HG03439 (cell line): ENCODE measurements at regions not wholly inside any gene's neighbourhood (a gene's known extent, or its start where the extent isn't known, plus 50 kb on each side); places are given as distances from the start of the nearest gene placed in this dataset.
"Not testable (repeated sequence)": the region's sequence is repeated elsewhere in the genome, so short reads cannot be mapped to it uniquely, and the experiment has no call there.

Source experiments
- ATAC-seq: cut with Tn5 transposase; IDR thresholded peaks from one replicate; pipeline ENCODE4 v1.9.1; 2021; ENCODE audit warnings: mild to moderate bottlenecking, moderate library complexity; ENCODE audit not compliant: unreplicated experiment

DNA sequence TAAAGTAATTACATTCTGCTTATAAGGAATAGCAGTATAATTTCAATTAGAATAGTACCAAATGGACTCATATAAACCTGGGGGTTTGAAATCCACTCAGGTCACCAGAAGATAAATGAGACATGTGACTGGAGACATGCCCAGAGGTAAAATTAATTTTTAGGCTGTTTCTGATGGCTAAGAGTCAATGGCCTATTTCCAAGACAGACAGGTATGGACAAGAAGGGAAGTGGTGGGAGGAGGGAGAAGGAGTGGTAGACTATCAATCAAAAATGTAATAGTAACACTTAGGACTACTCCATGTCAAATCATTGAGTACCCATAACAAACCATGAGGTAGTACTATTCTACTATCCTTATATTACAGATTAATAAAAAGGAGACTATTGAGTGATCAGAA, 544.0 kb downstream of the GALC start:
- no peak for ATAC-seq

DNA sequence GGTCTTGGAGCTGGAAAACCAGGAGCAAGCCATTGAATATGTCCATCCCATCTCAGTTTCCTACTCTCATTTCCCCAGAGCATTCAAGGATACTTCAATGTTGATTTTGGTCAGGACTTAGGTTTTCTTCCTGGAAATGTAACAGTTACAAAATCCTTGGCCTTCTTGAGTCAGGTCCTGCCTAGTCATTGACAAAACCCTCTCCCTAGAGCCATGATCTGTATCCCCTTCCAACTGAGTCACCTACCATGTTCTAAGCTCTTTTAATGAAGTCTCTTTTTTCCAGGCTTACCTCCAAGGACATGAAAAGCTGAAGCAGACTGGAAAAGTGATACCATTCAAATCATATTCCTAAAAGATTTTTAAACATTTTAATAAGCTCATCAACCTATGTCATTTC, 549.2 kb downstream of the GALC start:
- no peak for ATAC-seq

DNA sequence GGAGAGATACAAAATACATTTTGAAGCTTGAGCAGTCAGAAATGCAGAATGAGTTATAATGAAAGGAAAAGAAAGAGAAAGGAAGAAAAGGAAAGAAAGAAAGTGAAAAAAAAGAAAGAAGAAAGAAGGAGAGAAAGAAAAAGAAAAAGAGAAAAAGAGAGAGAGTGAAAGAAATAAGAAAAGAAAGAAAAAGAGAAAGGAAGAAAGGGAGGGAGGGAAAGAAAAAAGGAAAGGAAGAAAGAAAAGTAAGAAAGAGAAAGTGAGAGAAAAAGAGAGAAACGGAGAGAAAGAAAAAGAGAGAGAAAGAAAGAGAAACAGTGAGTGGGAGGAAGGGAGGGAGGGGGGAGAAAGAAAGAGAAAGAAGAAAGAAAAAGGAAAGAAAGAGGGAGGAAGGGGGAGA, 549.9 kb downstream of the GALC start:
- no peak for ATAC-seq

DNA sequence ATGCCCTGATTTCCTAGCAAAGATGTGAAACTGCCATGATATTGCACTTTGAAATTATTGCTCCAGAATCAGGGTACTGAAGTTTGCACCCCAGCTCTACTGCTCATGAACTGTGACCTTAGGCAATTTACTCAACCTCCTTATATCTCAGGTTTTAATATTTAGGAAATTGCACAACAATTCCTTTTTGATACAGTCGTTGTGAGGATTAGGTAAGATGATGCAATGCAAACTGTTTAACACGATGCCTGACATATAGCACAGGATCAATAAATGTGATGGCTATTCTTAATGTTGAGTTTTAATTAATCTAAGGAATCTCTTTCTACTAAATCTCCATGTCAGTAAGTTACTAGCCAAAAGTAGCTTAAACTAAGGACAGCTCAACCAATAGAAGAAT, 555.8 kb downstream of the GALC start:
- no peak for ATAC-seq

DNA sequence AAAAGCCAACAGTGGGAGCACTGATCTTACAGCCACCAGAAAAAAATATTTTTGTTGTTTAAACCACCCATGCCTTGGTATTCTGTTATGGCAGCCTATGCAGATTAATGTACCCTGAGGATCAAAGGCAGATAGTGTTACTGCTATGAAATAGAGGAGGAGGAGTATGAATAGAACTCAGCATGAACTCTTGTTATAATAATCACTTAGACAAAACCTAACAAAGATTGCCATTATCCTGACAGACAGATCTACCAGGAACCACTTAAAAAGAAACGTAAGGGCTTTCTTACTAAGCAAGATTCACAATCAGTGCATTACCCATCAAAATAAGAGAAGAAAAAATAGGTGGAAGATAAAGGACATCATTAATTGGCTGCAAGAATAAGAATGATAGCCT, 558.3 kb downstream of the GALC start:
- ATAC-seq = no peak

DNA sequence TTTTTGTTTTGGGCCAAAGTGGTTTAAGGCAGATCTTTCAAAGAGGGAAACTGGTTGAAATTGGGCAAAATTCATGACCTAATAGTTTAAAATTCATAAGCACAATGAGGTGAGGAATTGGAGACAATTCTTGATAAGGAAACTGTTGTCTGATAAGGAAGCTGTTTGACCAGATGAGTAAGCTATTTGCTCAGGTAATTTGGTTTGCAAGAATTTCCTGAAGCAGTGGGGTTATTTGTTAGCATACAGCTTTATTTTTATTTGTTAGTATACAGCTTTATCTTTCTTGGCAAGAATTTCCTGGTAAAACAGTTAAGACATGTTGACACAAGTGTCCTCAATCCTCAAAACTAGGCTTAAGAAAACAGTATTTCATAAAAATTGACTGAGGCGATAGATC, 559.0 kb downstream of the GALC start:
- ATAC-seq = no peak

DNA sequence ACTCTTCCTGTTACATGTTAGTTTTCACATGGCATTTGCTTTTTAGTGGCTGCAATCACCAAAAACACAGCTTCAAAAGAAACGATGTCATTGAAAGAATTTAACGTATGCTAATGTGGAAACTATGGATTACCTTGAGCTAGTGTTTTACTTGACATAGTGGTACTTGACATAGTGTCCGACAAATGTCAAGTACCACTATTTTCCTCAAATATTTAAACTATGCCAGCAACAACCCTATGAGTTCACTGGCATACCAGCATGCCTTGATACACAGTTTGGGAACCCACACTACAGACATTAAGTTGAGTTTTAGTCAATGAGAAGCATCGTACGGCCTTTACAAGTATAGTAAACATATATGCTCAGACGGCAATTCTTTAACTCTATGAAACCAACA, 560.3 kb downstream of the GALC start:
- ATAC-seq = no peak

DNA sequence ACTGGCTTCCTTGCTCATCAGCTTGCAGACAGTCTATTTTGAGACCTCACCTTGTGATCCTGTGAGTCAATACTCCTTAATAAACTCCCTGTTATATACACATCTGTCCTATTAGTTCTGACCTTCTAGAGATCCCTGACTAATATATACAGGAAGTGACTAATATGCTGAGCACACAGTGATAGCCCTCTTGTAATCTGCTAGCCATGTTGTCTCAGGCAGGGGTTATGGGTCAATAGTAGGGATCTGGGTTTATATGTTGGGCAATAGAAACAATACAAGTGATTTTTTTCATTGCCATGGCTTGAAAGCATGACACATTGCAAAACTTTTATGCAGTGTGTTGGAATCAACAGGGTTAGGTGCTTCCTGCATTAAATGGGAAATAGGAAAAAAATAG, 562.2 kb downstream of the GALC start:
- no peak for ATAC-seq

DNA sequence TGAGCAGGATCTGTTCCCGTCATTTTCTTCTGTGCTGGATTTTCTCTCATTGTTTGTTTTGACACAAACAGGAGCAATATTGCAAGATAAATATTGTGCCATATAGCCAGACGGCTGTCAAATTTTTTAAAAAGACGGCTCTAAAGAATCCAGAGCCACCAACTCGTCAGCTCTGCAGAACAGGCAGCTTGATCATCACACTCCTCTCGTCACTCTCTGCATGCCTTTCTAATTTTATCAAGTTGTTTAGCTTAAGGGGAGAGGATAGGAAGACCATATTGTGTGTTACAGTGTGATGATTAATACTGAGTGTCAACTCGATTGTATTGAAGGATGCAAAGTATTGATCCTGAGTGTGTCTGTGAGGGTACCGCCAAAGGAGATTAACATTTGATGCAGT, 562.8 kb downstream of the GALC start:
- ATAC-seq = no peak

DNA sequence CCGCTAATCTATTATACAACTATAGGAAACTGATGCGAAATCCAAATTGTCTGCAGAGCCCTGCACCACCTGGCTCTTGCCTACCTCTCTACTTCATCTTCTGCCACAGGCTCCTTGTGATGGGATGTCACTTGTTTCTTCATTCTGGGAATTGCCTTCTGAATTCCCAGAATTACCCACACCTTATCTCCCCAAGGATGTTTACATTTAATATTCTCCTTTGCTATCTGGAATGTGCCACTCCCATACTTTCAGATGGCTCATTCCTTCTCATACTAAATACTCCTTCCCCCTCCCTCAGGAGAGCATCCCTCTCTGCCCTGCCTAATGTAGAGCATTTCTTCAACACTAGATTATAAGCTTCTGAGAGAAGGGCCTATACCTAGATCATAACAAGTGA, 573.1 kb downstream of the GALC start:
- ATAC-seq = no peak

DNA sequence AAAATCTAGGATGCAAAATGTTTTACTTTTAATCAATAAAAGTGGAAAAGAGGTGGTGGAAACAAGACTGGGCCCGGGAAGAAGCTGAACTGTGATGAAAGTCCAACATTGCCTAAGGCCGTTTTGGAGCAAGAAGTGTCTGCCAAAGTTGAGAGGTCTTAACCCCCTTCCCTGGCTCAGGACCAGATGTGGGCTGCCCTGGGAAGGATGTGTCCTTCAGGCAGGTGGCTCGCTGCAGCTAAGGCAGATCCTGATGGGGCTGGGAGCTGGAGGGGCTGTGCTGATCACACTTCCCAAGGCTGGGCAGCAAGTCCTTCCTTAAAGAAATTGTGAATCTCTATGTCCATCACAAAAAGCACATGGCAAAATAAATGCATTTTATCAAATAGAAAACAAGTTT, 581.6 kb downstream of the GALC start:
- ATAC-seq = no peak

DNA sequence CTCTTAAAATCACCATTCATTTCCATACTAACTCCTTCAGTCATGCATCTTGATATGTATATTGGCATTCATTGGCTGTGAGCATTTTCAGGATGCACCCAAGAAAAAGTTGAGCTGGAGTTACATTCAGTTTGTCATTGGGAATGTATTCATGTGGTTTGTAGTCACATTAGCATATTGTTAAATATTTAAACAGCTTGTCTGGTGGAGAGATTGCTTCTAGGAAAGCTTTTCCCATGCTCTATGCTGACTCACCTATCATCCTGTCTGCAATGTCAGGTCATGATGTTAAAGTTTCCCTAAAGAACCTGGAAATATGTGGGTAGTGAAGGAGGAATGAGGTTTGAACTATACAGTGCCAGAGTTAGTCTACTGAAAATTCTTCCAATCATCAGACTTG, 583.6 kb downstream of the GALC start:
- ATAC-seq = no peak

DNA sequence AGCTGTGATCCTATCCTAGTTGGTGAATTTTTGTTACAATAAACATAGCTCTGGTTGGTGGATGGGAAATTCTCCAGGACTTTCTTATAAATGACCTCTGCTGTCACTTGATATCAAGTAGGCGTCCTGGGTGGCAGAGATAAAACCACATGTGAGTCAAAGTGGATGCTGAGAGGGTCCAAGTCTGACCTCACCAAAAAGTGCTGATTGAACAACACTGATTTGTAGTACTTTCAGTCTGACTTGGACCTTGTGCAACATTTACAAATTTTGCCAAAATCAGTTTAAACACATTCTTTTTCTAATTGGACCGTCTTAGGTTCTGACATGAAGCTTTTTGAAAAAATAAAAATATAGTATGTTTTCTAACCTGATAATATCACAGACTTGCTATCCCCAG, 585.6 kb downstream of the GALC start:
- no peak for ATAC-seq

DNA sequence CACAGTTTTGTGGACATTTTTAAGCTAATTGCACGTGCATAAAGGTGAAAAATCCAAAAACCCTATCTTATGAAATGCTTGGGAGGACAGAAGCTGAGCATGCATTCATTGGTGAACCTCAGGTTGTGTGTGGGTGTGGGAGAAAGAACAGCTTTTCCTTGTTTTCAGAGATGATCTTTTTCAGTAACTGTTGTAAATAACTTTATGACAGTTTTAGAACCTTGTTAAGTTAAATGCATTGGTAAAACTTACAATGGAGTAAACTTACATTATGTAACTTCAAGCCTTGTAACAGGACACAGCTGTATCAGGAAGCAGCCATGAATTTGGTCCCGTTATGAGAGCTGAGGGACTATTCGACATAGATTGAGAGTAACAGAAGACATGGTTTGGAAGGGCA, 587.4 kb downstream of the GALC start:
- no peak for ATAC-seq

DNA sequence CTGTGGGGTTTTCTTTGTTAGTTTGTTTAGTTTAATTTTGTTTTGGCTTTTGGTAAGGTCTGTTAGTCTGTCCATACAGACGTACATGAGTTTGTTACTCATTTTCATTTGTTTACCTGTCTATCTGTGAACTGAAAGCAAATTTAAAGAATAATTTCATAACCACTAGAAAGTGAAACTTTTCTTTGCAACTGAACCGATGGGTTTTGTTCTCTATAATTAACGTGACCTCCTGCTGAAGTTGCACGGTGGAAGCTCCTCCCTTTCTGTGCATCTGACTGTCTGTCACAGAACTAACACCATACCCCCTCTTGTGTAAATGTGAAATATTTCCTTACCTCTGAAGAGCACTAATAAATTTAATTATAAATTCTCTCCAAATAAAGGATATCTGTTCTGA, 595.5 kb downstream of the GALC start:
- no peak for ATAC-seq

DNA sequence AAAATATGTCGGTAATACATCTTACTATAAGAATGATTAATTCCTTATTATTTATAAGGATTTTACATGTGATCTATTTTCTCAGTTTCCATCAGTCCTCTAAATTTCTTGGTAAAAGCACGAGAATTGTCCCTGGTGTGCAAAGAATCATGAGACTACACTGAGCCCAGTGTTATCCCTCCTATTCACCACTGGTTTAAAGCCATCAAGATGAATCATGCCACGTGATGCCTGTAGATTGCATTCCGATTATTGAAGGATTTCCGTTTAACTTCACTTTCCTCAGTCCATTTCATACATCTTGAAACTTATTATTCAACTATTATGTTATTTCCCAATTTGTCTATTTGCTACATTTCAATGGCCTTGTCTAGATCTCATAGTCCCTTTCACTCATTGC, 601.9 kb downstream of the GALC start:
- ATAC-seq = no peak

DNA sequence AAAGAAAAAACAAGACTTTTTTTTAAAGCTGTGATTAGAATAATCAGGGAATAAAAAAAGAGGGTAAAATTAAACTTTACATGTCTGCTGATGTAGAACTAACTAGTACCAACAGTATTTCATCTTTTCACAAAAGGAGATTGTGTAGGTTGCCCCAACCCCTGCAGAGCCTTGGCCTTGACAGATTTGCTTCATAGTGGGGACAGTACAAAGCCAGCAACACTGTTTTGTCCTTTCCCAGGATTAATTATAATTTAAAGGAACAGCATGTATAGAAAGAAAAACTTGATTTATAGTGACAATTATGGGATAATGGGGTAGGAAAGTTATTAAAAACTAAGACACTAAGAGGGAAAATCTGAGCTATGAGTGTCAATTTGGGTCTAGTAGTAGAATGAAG, 604.0 kb downstream of the GALC start:
- no peak for ATAC-seq

DNA sequence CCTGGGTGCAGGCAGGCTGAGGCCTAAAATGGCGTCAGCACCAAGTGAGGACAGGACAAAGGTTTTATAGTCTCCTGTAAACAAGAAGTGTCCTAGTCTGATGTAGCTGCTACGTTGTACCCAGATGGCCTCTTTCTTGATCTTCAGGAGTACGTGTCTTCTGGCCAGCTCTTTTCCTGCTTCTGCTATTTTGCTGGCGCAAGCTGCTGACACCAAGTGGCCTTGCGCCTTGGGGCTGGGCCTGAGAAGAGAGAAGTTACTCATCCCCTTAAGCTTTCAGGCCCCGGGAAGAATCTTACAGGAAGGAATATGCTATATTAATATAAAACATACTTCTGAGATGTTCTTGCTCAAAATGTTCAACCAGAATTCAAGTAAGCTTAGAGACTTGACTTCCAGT, 605.2 kb downstream of the GALC start:
- no peak for ATAC-seq

DNA sequence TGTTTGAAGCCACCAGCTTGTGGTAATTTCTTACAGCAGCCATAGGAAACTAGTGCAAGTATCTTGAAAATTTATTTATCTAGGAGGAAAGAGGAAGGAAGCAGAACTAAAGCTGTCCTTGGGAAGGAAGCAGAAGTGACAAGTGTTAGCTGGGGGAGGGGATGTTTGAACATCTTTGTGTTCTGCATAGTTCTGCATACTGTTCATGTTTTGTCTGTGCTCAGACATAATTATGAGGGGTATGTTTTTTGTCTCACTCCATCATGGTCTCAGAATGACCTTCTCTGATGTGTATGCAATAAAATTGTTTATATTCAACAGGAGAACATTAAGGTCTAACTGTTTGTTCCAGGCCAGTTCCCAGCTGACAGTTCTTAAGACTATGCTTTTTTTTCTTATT, 606.5 kb downstream of the GALC start:
- ATAC-seq = no peak

DNA sequence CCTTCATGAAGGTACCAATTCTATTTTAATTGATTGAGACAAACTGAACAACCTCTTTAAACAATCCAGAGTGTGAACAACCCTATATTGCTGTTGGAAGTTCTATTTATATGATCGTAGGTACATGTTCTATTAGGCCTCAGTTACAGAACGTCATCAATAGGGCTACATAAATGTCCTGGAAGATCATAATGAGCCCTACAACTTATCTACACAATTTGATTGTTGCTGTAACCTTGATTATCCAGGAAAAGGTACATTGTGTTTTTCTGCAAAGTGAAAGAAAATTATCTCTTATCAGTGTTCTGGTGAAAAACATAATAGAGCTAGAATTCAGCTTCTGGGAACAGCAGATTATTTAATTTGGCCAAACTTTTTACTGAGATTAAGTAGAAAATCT, 612.9 kb downstream of the GALC start:
- ATAC-seq = no peak

DNA sequence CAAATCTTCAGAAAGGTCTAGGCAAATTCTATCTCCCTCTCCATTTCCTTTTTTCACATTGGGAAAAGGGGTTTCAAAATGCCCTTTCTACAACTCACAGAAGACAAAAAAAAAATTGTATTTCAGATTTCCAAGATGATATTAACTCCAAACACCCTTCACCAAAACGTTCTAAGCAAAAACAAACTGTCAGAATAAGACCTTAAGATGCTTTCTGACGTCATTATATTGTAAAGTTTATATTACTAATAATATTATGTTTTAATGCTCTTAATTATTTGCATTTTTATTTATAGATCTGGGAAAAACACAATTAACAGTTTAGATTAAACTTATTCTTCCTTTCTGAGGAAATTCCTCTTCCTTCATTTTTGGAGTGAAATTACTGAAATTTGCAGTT, 624.2 kb downstream of the GALC start:
- ATAC-seq = no peak

DNA sequence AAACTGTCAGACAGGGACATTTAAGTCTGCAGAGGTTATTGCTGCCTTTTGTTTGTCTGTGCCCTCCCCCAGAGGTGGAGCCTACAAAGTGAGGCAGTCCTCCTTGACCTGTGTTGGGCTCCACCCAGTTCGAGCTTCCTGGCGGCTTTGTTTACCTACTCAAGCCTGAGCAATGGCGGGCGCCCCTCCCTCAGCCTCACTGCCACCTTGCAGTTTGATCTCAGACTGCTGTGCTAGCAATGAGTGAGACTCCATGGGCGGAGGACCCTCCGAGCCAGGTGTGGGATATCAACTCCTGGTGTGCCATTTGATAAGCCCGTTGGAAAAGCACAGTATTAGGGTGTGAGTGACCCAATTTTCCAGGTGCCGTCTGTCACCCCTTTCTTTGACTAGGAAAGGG, 632.7 kb downstream of the GALC start:
- not testable (repeated sequence) for ATAC-seq

DNA sequence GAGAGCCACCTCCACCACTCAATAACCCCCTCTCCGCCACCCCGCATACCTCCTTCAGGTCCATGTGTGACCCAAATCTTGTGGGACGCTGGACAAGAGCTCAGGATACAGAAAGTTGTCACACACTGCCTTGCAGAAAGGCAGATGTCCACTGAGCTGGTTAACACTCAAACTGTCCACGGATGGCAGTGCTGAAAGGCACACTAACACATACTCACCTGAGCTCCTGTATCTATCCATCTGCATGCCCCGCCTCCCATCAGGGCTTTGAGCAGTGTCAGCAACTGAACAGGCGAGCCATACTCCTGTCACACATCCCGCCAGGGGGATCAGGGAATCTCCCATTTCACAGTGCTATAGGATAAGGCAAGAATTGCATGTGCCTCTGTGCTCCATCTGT, 642.0 kb downstream of the GALC start:
- ATAC-seq = no peak

DNA sequence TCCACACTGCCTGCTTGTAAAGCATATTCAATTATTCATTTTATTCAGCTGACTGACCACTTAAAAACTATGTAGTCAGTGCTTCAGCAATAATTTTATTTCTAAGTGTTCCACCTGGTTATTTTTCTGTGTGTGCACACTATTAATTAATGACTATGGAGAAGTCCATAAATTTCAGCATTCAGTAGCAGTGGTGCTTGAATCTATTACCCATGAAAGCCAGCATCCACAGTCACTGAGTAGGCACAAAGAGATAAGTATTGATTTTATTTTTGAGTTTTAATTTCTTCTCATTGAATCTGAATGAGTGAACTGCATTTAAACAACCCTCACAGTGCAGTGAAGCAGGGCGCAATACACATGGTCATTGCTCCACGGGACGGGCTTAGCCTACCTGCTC, 643.1 kb downstream of the GALC start:
- no peak for ATAC-seq
